ENCODE measurements at regions not wholly inside any gene's neighbourhood (a gene's known extent, or its start where the extent isn't known, plus 50 kb on each side); places are given as distances from the start of the nearest gene placed in this dataset.
A peak's percentile ranks its signal among the peaks of the same experiment; 100 is the strongest.
"Not testable (repeated sequence)": the region's sequence is repeated elsewhere in the genome, so short reads cannot be mapped to it uniquely, and the experiment has no call there.

GRCh38 chr3:127072971-127073783 lies 90.3 kb downstream of the PLXNA1 start:
- no peak for DNase-seq

GRCh38 chr3:127073941-127074820 lies 91.3 kb downstream of the PLXNA1 start:
- DNase-seq: peak; percentile 13

GRCh38 chr3:127074900-127075360 lies 92.0 kb downstream of the PLXNA1 start:
- DNase-seq: no peak

DNA sequence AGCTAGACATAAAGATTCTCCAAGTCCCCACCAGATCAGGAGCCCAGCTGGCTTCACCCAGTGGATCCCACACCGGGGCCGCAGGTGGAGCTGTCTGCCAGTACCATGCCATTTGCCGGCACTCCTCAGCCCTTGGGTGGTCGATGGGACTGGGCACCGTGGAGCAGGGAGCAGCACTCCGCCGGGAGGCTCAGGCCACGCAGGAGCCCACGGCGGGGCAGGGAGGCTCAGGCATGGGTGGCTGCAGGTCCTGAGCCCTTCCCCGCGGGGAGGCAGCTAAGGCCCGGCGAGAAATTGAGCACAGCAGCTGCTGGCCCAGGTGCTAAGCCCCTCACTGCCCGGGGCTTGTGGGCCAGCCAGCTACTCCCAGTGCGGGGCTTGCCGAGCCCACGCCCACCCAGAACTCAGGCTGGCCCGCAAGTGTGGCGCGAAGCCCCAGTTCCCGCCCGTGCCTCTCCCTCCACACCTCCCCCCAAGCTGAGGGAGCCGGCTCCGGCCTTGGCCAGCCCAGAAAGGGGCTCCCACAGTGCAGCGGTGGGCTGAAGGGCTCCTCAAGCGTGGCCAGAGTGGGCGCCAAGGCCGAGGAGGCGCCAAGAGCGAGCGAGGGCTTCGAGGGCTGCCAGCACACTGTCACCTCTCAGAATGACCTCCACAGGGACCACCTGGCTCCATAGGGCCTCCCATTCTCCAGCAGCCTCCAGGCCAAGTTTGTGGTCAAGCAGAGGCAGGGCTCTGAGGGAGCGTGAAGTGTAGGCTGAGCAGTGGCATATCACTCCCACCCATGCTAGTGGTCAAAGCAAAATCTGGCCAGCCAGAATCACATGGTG lies 93.5 kb downstream of the PLXNA1 start:
- not testable (repeated sequence) for DNase-seq

DNA sequence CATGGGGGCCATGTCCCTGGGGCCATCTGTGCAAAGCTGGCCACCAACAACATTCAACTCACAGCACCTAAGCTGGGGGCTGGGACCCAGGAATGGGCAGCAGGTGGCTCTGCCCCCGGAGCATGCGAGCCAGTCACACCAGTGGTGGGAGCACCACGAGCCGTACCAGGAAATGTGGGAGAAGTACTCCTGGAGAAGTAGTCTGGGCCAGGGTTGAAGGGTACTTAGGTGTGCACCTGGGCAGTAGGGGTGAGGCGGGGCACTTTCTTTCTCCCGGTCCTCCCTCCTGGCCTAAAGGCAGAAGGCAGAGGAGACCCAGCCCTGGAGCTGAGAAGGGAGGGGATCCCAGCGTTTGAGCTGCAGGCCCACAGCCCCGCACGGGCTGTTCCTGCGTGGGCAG lies 94.2 kb downstream of the PLXNA1 start:
- DNase-seq: no peak

GRCh38 chr3:127077505-127078064 lies 94.7 kb downstream of the PLXNA1 start:
- no peak for DNase-seq

DNA sequence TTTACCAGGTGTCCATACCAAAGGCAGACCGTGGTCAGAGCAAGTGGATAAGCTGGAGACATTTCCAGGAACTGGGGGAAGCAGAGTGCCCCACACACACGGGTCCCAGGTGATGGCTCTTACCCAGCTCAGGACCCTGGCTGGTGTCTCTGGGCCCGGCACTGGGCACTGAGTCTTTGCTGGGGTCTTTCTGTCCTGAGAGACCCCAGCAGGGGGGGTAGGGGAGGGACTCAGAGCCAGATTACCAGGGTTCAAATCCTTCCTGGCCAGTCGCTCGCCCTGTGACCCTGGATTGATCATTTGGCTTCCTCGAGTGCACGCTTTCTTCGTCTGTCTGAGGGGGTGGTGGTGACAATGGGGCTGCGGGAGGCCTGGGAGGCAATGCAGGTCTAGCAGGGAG lies 95.7 kb downstream of the PLXNA1 start:
- no peak for DNase-seq

DNA sequence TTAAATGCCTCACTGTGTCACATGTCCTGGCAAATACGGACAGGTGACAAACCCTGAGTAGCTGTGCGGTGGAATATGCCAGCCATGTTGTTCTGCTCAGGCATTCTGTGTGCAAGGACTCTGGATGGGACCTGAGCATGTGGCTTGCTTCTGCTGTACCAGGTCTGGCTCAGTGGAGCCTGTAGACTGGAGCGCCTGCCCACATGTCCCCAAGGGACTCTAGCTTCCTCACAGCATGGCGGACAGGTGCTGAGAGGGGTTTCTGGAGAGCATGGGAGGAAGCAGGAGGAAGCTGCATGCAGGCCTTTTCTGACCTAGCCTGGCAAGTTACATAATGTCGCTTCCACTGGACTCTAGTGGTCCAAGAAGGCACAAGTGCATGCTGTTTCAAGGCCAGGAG lies 96.3 kb downstream of the PLXNA1 start:
- no peak for DNase-seq

DNA sequence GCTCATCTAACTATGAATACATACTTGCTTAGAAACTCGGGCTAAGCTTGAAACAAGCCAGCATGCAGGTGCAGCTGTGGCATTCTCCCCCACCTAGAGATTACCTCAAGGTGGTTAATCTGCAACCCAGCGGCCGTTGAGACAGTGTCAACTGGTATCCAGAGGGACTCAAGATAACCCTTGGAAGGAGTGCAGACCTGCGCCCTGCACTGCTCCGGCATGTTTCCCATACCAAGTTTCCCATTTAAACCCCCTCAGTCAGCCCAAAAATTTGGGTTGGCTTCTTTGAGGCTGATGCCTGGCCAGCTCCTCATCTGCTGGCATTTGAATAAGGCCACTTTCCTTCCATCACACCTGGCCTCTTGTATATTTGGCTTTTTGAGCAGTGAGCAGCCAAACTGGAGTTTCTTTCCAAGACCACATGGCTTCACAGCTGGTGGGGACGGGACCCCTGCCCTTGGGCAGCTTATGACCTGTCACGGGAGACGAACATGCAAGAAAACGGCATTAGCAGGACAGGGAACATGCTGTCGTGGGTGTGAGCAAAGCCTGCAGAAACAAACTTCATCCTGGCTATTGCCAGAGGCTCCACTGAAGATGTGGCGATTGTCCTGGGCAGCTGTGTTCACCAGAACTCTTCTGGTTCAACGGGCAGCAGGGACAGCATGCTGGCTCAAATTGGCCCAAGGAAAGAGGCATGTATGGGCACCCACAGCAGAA lies 98.2 kb downstream of the PLXNA1 start:
- no peak for DNase-seq

GRCh38 chr3:127082066-127082465 lies 99.2 kb downstream of the PLXNA1 start:
- DNase-seq: no peak

- no peak for DNase-seq
These were observed 101.0 kb downstream of the PLXNA1 start for GRCh38 chr3:127083778-127084397.

DNA sequence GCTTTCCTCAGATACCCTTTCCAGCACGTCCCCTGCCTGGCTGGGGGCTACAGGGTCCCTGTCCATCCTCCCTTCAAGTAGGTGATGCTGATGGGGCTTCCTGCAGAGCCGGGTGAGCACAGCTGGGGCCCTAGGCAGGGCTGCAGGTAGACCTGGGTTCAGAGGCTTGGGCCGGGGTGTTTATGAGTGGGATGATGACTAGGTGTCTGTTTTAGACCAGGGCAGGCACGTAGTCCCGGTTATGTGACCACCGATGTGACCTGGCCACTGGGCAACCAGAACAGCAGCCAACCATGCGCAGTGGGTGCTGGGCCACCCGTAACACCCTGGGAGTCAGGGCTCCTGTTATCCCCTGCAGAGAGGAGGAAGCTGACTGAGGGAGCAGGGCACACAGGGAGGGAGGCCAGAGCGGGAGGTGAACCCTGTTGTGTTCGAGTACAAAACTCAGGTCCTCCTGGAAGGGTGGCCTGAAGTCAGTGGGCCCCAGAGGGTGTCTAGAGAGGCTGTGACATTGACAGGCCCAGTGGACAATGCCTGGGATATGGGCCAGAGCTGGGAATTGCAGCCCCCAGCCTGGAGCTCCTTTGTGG lies 101.6 kb downstream of the PLXNA1 start:
- no peak for DNase-seq

DNA sequence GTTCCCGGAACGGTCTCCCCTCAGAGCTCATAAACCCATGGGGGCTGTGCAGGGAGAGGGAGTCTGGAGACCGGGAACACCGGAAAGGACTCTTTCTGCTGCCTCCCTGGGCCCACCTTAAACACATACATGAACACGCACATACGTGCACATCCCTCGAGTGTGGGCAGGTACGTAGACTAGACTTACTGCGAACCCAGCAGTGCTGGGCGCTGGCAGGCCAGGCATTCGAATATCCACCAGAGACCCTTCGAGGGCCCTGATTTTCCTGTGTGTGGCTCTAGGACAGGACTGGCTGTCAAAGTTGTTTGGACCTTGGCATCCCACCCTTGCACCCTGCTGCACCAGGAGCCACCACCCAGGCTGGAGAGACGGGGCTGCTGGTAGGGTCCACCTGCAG lies 102.7 kb downstream of the PLXNA1 start:
- no peak for DNase-seq

DNA sequence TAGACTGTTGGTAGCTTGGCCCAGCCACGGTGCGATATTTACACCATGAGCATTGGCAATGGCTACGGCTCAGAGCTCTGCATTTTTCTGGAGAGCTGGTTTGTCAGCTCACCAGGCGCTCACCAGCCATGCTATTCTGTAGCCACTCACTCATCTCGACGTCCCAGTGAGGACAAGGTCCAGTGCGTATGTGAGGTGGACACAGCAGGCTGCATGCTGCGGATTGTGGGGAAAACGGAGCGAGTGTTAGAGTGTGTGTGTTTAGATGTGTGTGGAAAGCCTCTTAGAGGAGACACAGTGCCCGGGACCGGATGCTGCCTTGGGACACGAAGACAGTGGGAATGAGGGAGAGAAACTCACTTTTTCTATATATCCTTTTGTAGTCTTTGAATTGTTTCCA lies 103.7 kb downstream of the PLXNA1 start:
- not testable (repeated sequence) for DNase-seq

DNA sequence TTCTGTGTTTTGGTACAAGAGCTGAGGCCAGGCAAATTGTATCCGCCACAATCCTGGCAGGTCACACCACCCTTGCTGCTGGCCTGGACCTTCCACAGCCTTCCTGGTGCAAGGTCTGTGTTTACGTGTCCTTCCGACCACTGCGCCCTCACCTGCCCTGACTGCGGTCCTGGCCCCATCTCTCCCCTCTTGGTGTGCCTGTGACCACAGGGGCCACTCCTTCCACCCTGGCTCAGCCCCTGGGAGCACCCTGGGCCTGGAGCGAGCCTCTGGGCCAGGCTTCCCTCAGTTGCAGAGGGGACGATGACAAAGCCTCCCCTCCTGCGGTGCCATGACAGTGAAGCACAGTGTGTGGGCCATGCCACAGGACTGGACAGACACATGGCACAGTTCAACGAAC lies 104.5 kb downstream of the PLXNA1 start:
- no peak for DNase-seq

DNA sequence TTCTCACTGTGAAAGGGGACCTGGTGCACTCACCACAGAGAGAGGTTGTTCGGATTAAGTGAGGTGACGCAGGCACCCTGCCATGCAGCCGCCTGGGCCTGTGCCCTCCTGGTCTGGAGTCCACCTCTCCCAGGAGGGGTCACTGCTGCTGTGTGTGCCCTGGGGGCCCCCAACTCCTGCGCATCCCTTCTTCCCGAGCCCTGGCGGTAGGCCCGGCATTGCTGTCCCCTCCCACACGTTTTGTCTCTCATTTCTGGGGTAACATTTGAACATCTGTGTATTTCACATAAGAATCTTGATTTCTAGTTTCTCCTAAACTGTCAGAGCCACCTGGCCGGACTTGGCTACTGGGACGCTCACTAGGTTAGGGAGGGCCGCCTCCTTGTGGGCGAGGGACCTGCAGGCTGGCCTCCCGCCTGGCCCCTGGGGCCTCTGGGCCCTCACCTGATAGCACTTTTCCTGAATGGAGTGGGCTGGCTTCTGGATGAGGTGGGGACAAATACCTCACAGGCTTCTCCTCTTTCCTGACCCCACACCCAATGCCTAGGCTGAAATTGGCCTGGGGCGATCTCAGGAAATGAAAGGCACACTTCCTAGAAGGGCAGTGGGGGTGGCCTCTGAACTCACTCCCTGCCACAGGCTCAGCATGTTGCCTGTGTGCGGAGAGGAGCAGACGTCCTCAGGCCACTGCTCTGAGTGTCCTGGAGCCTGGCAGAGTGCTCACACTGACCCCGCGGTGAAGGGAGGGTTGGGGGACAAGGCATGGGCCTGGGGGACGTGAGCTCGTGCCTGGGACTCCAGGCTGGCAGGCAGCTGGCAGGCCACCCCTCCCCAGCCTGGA lies 104.2 kb upstream of the PRR23E start:
- peak; percentile 12 for DNase-seq

GRCh38 chr3:127089486-127090145 lies 103.3 kb upstream of the PRR23E start:
- peak; percentile 64 for DNase-seq

DNA sequence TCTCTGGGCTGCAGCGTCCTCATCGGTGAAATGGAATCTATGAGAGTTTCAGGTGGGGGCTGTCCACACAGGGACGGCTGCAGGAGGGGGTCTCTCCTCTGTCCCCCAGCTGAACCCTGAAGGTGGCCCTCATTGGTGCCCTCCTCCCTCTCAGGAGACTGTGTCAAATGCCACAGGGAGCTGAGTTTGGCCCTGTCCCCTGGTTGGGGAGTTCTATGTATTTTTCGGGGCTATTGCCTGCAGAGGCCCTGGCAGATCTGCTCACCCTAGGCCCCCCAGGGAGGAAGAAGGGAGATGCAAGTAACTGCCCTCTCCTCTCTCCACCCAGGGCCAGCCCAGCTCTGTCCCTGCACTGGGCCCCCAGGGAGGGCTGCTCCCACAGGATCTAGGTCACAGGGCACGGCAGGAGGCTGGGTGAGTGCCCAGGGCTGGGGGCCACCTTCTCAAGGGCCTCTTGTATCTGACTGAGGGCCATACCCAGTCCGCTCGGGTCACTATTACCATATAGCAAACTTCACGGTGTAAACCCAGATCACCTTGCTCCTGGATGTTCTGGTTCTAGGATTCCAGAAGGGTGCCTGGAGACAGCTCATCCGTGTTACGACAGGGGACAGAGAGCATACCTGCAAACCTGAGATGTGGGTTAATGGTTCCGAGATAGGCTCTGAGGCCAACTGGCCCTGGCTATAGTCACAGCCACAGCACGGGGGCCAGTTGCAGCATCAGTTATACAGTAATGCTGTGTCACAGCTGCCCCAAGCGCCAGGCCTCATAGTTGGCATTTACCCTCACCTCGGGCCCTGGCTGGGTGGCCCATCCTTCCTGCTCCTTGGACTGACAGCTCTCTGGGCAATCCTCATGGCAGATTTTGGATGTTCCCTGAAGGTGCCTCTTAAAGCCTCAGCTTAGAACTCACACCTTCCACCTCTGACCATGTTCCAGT lies 102.4 kb upstream of the PRR23E start:
- no peak for DNase-seq

Measured in NCI-H69 (cell line).